Activated CD8-positive, alpha-beta memory T cell treated with anti-CD3 and anti-CD28 coated beads, Interleukin-2, amount 10 ng/mL, durations not matched to agents 7 days and 5 days (primary cell): ENCODE measurements at regions not wholly inside any gene's neighbourhood (a gene's known extent, or its start where the extent isn't known, plus 50 kb on each side); places are given as distances from the start of the nearest gene placed in this dataset.

Experiments used
- ATAC-seq: fragments of 150-1000 bp; cut with Tn5 transposase; one replicate; pipeline ENCODE4 v1.10.0; 2021; ENCODE audit warnings: moderate library complexity
- CTCF ChIA-PET: fragments of 350-600 bp; sonication (Branson Sonifier 250); formaldehyde crosslinking; loops from one replicate; lab custom pipeline; 2021; ENCODE audit warnings: antibody characterized with exemption; lab: Charles Lee
- DNase-seq: peaks from one replicate; pipeline ENCODE4 v3.0.0-alpha.2; 2020
- H3K27ac Mint-ChIP-seq: one replicate; pipeline ENCODE4 v1.8.0; 2021; ENCODE audit warnings: mild to moderate bottlenecking, mixed read lengths
- H3K27me3 Mint-ChIP-seq: one replicate; pipeline ENCODE4 v1.8.0; 2021; ENCODE audit warnings: mixed read lengths
- H3K36me3 Mint-ChIP-seq: one replicate; pipeline ENCODE4 v1.8.0; 2021; ENCODE audit warnings: mild to moderate bottlenecking, mixed read lengths
- H3K4me1 Mint-ChIP-seq: one replicate; pipeline ENCODE4 v1.8.0; 2021; ENCODE audit warnings: mixed read lengths
- H3K4me3 Mint-ChIP-seq: one replicate; pipeline ENCODE4 v1.8.0; 2021; ENCODE audit warnings: mild to moderate bottlenecking, moderate library complexity, mixed read lengths
- H3K9me3 Mint-ChIP-seq: one replicate; pipeline ENCODE4 v1.8.0; 2022; ENCODE audit warnings: low read depth, mixed read lengths

- Mint-ChIP-seq H3K4me1 (no peaks in the 10 kb centered on the region), H3K36me3 (no peaks in the 10 kb centered on the region), H3K27ac (no peak overlapping the region), H3K9me3 (peaks cover 3% of the 10 kb centered on the region), H3K4me3 (no peak overlapping the region), H3K27me3 (no peaks in the 10 kb centered on the region)
- CTCF ChIA-PET, result no interaction called here
- DNase-seq (no peak), ATAC-seq (no peak)
Observed at GRCh38 chr4:187335339-187335738, 611.7 kb upstream of the FAT1 start.

- DNase-seq, result no peak
- H3K27ac Mint-ChIP-seq, result no peak overlapping the region
- no peaks in the 10 kb centered on the region for H3K4me1 Mint-ChIP-seq
- H3K9me3 Mint-ChIP-seq, result peaks cover 2% of the 10 kb centered on the region
- CTCF ChIA-PET, result no interaction called here
- no peak for ATAC-seq
- H3K36me3 Mint-ChIP-seq, result no peaks in the 10 kb centered on the region
- no peak overlapping the region for H3K4me3 Mint-ChIP-seq
- H3K27me3 Mint-ChIP-seq, result no peaks in the 10 kb centered on the region
Observed at GRCh38 chr4:187354740-187355139, 631.1 kb upstream of the FAT1 start.

GRCh38 chr4:187357045-187357643 lies 633.5 kb upstream of the FAT1 start:
- CTCF ChIA-PET, result no interaction called here
- Mint-ChIP-seq H3K4me3 (no peak overlapping the region), H3K27me3 (no peaks in the 10 kb centered on the region), H3K36me3 (no peaks in the 10 kb centered on the region), H3K27ac (no peak overlapping the region), H3K4me1 (no peaks in the 10 kb centered on the region), H3K9me3 (peaks cover 6% of the 10 kb centered on the region)
- no peak for ATAC-seq
- no peak for DNase-seq

- DNase-seq (no peak), ATAC-seq (no peak)
- Mint-ChIP-seq H3K27ac (no peak overlapping the region), H3K36me3 (no peaks in the 10 kb centered on the region), H3K4me1 (no peaks in the 10 kb centered on the region), H3K27me3 (no peaks in the 10 kb centered on the region), H3K9me3 (peaks cover 6% of the 10 kb centered on the region), H3K4me3 (no peak overlapping the region)
- CTCF ChIA-PET, result no interaction called here
Observed at GRCh38 chr4:187357821-187358220, 634.2 kb upstream of the FAT1 start.

GRCh38 chr4:187362937-187363857 lies 632.4 kb upstream of the ZFP42 start:
- CTCF ChIA-PET, result no interaction called here
- ATAC-seq (no peak), DNase-seq (no peak)
- no peaks in the 10 kb centered on the region for H3K27me3 Mint-ChIP-seq
- H3K9me3 Mint-ChIP-seq, result peaks cover 16% of the 10 kb centered on the region
- H3K4me3 Mint-ChIP-seq, result no peak overlapping the region
- H3K36me3 Mint-ChIP-seq, result no peaks in the 10 kb centered on the region
- H3K27ac Mint-ChIP-seq, result no peak overlapping the region
- H3K4me1 Mint-ChIP-seq, result no peaks in the 10 kb centered on the region

GRCh38 chr4:187364401-187364800 lies 631.2 kb upstream of the ZFP42 start:
- peaks cover 20% of the 10 kb centered on the region for H3K9me3 Mint-ChIP-seq
- no peaks in the 10 kb centered on the region for H3K36me3 Mint-ChIP-seq
- H3K4me1 Mint-ChIP-seq, result no peaks in the 10 kb centered on the region
- CTCF ChIA-PET, result no interaction called here
- H3K27me3 Mint-ChIP-seq, result no peaks in the 10 kb centered on the region
- ATAC-seq (no peak), DNase-seq (no peak)
- H3K4me3 Mint-ChIP-seq, result no peak overlapping the region
- H3K27ac Mint-ChIP-seq, result no peak overlapping the region

- DNase-seq, result no peak
- H3K27ac Mint-ChIP-seq, result no peak overlapping the region
- peaks cover 21% of the 10 kb centered on the region for H3K9me3 Mint-ChIP-seq
- no peaks in the 10 kb centered on the region for H3K36me3 Mint-ChIP-seq
- CTCF ChIA-PET, result no interaction called here
- no peak for ATAC-seq
- no peaks in the 10 kb centered on the region for H3K4me1 Mint-ChIP-seq
- H3K27me3 Mint-ChIP-seq, result no peaks in the 10 kb centered on the region
- no peak overlapping the region for H3K4me3 Mint-ChIP-seq
Observed at GRCh38 chr4:187364851-187365250, 630.7 kb upstream of the ZFP42 start.

GRCh38 chr4:187366530-187366929 lies 629.0 kb upstream of the ZFP42 start:
- Mint-ChIP-seq H3K4me1 (no peaks in the 10 kb centered on the region), H3K27ac (no peak overlapping the region), H3K4me3 (no peak overlapping the region), H3K36me3 (no peaks in the 10 kb centered on the region), H3K9me3 (peaks cover 19% of the 10 kb centered on the region), H3K27me3 (no peaks in the 10 kb centered on the region)
- CTCF ChIA-PET, result no interaction called here
- ATAC-seq (no peak), DNase-seq (no peak)

- DNase-seq (no peak), ATAC-seq (no peak)
- H3K36me3 Mint-ChIP-seq, result no peaks in the 10 kb centered on the region
- no peak overlapping the region for H3K4me3 Mint-ChIP-seq
- peaks cover 14% of the 10 kb centered on the region for H3K9me3 Mint-ChIP-seq
- CTCF ChIA-PET, result no interaction called here
- no peaks in the 10 kb centered on the region for H3K27me3 Mint-ChIP-seq
- no peak overlapping the region for H3K27ac Mint-ChIP-seq
- no peaks in the 10 kb centered on the region for H3K4me1 Mint-ChIP-seq
Observed at GRCh38 chr4:187370918-187371317, 624.7 kb upstream of the ZFP42 start.

- DNase-seq, result no peak
- no peak overlapping the region for H3K27ac Mint-ChIP-seq
- H3K27me3 Mint-ChIP-seq, result no peaks in the 10 kb centered on the region
- ATAC-seq, result no peak
- peaks cover 10% of the 10 kb centered on the region for H3K9me3 Mint-ChIP-seq
- H3K4me3 Mint-ChIP-seq, result no peak overlapping the region
- H3K36me3 Mint-ChIP-seq, result no peaks in the 10 kb centered on the region
- CTCF ChIA-PET, result no interaction called here
- H3K4me1 Mint-ChIP-seq, result no peaks in the 10 kb centered on the region
Observed at GRCh38 chr4:187378441-187378840, 617.1 kb upstream of the ZFP42 start.

- Mint-ChIP-seq H3K4me3 (no peak overlapping the region), H3K36me3 (no peaks in the 10 kb centered on the region), H3K27ac (no peak overlapping the region), H3K27me3 (no peaks in the 10 kb centered on the region), H3K9me3 (peaks cover 11% of the 10 kb centered on the region), H3K4me1 (no peaks in the 10 kb centered on the region)
- DNase-seq, result no peak
- ATAC-seq, result no peak
- CTCF ChIA-PET, result no interaction called here
Observed at GRCh38 chr4:187380181-187380581, 615.4 kb upstream of the ZFP42 start.

- no peak overlapping the region for H3K27ac Mint-ChIP-seq
- DNase-seq, result no peak
- H3K27me3 Mint-ChIP-seq, result no peaks in the 10 kb centered on the region
- CTCF ChIA-PET, result no interaction called here
- no peaks in the 10 kb centered on the region for H3K36me3 Mint-ChIP-seq
- peaks cover 11% of the 10 kb centered on the region for H3K9me3 Mint-ChIP-seq
- no peaks in the 10 kb centered on the region for H3K4me1 Mint-ChIP-seq
- no peak overlapping the region for H3K4me3 Mint-ChIP-seq
- no peak for ATAC-seq
Observed at GRCh38 chr4:187383181-187383580, 612.4 kb upstream of the ZFP42 start.

GRCh38 chr4:187387739-187388138 lies 607.8 kb upstream of the ZFP42 start:
- no peak for DNase-seq
- H3K27ac Mint-ChIP-seq, result no peak overlapping the region
- CTCF ChIA-PET, result no interaction called here
- H3K4me1 Mint-ChIP-seq, result no peaks in the 10 kb centered on the region
- no peaks in the 10 kb centered on the region for H3K27me3 Mint-ChIP-seq
- H3K36me3 Mint-ChIP-seq, result no peaks in the 10 kb centered on the region
- no peak for ATAC-seq
- H3K4me3 Mint-ChIP-seq, result no peak overlapping the region
- peaks cover 6% of the 10 kb centered on the region for H3K9me3 Mint-ChIP-seq

- no peaks in the 10 kb centered on the region for H3K4me1 Mint-ChIP-seq
- no peaks in the 10 kb centered on the region for H3K36me3 Mint-ChIP-seq
- DNase-seq, result no peak
- no peak overlapping the region for H3K27ac Mint-ChIP-seq
- H3K4me3 Mint-ChIP-seq, result no peak overlapping the region
- no peaks in the 10 kb centered on the region for H3K27me3 Mint-ChIP-seq
- peaks cover under 1% of the 10 kb centered on the region for H3K9me3 Mint-ChIP-seq
- no peak for ATAC-seq
- CTCF ChIA-PET, result no interaction called here
Observed at GRCh38 chr4:187389420-187389819, 606.2 kb upstream of the ZFP42 start.
